ENCODE measurements at regions not wholly inside any gene's neighbourhood (a gene's known extent, or its start where the extent isn't known, plus 50 kb on each side); places are given as distances from the start of the nearest gene placed in this dataset.
"Not testable (repeated sequence)": the region's sequence is repeated elsewhere in the genome, so short reads cannot be mapped to it uniquely, and the experiment has no call there.

- DNase-seq (ENCODE audit: low read depth in 3 of 3), result not testable (repeated sequence)
Observed at GRCh38 chr3:162987085-162987794, 1490.6 kb downstream of the OTOL1 start.

GRCh38 chr3:162992741-162993140 lies 1496.1 kb downstream of the OTOL1 start:
- no peak for DNase-seq (ENCODE audit: low read depth in 3 of 3)

GRCh38 chr3:162994165-162994564 lies 1497.6 kb downstream of the OTOL1 start:
- no peak for DNase-seq (ENCODE audit: low read depth in 3 of 3)

GRCh38 chr3:162996368-162996767 lies 1499.8 kb downstream of the OTOL1 start:
- DNase-seq (ENCODE audit: low read depth in 3 of 3), result no peak

DNA sequence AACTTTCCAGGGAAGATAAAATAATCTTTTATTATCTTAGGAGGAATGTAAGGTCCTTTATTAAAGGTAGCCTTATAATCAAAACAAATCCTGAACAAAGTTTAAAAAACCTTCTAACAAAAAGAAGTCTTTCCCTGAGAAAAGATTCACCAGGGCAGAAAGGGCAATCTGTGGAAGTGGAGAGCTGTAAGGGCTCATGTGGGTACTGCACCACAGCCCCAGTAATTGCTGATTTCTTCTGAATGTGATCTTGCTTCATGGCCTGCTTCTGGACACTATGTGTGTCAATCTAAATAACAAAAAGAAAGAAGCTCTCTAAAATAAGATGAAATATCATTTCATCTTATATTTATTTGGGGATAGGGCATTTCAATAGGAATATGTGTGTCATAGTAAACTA lies 1501.6 kb downstream of the OTOL1 start:
- DNase-seq (ENCODE audit: low read depth in 3 of 3), result no peak

DNA sequence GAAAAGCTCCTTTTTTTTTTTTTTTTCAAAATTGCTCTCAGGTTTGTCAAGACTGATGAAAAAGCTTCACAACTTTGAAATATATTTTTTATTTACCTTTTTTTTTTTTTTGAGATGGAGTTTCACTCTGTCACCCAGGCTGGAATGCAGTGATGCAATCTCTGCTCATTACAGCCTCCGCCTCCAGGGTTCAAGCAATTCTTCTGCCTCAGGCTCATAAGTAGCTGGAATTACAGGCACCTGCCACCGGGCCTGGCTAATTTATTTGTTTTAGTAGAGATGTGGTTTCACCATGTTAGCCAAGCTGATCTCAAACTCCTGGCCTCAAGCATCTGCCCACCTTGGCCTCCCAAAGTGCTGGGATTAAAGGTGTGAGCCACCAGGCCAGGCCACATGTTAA lies 1515.0 kb downstream of the OTOL1 start:
- no peak for DNase-seq (ENCODE audit: low read depth in 3 of 3)

GRCh38 chr3:163016251-163016650 lies 1519.6 kb downstream of the OTOL1 start:
- DNase-seq (ENCODE audit: low read depth in 3 of 3), result no peak

- DNase-seq (ENCODE audit: low read depth in 3 of 3), result no peak
Observed at GRCh38 chr3:163018067-163018466, 1521.5 kb downstream of the OTOL1 start.

DNA sequence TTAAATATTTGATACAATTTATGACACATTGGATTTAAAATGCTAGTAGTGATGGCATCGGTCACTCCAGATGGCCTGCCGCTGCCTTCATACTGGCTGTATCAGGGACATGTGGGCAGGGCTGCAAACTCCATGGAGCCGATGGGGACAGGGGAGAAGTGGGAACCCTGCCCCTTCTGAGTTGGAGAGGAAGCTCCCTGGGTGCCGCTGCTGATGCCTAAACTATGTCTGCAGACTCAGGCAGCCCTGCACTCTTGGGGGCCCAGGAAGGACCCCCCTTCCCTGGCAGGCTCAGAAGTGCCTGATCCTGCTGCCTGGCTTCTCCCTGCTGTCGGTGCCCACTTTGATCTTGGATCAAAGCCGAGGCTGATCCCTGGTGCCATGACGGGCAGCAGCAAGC lies 1522.1 kb downstream of the OTOL1 start:
- no peak for DNase-seq (ENCODE audit: low read depth in 3 of 3)

DNA sequence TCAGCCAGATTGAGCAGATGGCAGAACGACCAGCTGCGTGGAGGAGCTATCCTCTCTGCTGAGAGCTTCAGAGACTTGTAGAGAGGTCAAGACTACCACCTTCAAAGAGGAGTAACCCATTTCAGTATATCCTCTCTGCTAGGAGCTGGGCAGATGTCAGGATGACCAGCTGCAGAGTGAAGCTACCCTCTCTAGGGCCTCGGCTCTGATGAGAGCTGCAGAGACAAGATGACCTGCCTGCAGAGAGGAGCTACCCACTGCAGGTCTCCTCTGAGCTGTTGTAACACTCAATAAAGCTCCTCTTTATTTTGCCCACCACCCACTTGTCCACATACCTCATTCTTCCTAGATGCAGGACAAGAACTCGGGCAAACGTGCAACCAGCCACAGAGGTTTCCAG lies 1522.7 kb downstream of the OTOL1 start:
- DNase-seq (ENCODE audit: low read depth in 3 of 3), result no peak

- DNase-seq (ENCODE audit: low read depth in 3 of 3), result no peak
Observed at GRCh38 chr3:163033652-163034051, 1537.0 kb downstream of the OTOL1 start.

DNA sequence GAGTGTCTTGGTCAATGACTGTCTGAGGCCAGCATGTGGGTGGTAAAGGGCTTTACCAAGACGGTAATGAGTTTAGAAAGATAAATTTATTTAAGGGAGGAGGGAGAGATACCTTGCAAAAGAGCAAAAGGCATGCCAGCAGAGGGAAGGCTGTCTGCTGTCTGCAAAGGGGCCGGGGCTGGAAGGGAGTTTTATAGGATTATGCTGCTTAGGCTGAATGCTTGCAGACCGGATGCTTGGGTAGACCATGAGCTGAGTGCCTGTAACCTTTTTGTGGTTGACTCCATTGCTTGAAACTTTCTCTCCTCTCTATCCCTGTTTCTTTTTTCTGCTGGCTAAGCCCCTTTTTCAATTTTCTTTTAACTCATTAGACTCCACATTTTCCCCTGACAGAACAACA lies 1543.0 kb downstream of the OTOL1 start:
- DNase-seq (ENCODE audit: low read depth in 3 of 3), result no peak

DNA sequence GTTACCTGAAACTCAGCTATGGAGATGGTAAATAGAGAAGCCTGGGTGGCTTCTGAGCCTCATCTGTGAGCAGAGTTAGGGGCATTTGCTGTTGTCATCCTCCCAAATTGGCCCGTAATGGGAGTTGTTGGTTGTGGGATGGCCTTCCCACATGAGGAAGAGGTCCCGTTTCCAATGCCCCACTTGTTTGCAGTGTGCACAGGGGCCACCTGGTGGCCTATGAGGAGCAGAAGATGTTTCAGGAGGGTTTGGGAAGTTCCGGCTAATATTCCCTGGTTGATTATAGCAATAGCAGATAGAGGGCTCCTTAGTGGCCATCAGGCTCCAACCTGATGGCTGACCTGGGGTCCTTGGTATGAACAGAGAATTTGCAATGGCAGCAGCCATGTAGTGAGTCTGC lies 1546.5 kb downstream of the OTOL1 start:
- no peak for DNase-seq (ENCODE audit: low read depth in 3 of 3)

DNA sequence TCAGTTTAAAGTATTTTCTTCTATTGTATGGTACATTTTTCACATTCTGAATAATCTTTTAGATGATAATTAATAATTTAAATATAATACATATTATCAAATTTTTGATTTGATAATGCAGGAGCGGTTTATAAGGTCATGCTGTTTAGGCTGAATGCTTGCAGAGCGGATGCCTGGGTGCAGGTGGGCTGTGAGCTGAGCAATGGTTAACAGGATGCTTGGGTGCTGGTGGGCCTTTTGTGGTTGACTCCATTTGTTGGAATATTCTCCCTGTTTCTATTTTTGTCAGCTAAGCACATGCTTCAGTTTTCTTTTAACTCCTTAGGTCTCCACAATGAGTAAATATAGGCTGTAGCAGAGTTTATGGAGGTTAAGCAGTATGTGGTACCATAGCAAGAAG lies 1549.3 kb downstream of the OTOL1 start:
- DNase-seq (ENCODE audit: low read depth in 3 of 3), result no peak

DNA sequence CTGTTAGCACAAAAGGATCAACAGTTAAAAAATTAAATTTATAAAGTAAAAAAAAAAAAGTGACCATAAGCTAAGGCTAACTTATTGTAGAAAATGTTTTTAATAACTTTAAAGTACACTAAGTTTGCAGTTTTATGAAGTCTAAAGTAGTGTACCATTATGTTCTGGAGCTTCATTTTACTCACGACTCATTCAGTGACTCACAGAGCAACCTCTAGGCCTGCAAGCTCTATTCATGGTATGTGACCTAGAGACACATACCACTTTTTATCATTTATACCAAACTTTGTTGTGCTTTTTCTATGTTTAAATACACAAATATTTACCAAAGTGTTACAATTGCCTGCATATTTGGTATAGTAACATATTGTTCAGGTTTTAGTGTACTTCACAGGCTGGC lies 1552.3 kb downstream of the OTOL1 start:
- DNase-seq (ENCODE audit: low read depth in 3 of 3), result no peak

DNA sequence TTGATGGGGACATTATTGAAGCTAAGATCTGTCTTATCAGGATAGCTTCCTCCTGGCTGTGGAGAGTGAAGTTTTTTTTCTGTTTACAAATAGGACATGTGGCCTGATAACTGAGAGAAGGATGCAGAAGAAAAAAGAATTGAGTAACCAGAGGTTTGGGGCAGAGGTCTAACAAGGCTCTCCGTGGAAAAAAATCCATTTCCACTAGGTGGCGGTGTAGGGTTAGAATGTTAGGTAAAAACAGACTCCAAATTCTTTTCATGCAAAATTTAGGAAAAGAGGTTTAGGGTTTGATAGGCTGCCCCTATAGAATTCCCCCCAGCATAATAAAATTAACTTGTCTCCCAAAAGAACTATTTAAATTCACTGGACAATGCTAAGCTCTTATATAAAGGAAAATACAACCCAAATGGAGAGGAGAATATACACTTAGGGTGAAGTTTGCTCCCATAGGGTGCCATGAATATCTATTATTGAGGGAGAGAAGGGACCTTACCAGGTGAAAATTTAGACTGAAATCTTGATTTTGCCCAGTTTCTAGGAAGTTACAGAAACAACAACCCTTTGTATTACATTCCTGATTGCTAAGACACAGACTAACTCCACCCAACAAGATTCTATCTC lies 1560.4 kb downstream of the OTOL1 start:
- no peak for DNase-seq (ENCODE audit: low read depth in 3 of 3)

- DNase-seq (ENCODE audit: low read depth in 3 of 3), result no peak
Observed at GRCh38 chr3:163058031-163058854, 1561.6 kb downstream of the OTOL1 start.

GRCh38 chr3:163071713-163072112 lies 1575.1 kb downstream of the OTOL1 start:
- DNase-seq (ENCODE audit: low read depth in 3 of 3), result no peak
